HAP-1 (cell line): ENCODE measurements at regions not wholly inside any gene's neighbourhood (a gene's known extent, or its start where the extent isn't known, plus 50 kb on each side); places are given as distances from the start of the nearest gene placed in this dataset.
"Not testable (repeated sequence)": the region's sequence is repeated elsewhere in the genome, so short reads cannot be mapped to it uniquely, and the experiment has no call there.

Source experiments
- DNase-seq, 2 experiments: peaks; one replicate each; pipeline ENCODE4 v3.0.0-alpha.2; 2016 to 2020; ENCODE audit warnings: low spot score in 2 of 2
- H3K27me3 ChIP-seq: fragments of 250-450 bp; sonication (Bioruptor Pico); 2 replicates; pipeline ENCODE4 v1.5.1; 2020; ENCODE audit warnings: low read depth, mild to moderate bottlenecking, moderate library complexity
- H3K36me3 ChIP-seq: fragments of 250-450 bp; sonication (Bioruptor Pico); replicated peaks from 2 replicates; pipeline ENCODE4 v1.5.1; 2020; ENCODE audit warnings: mild to moderate bottlenecking
- H3K4me1 ChIP-seq: fragments of 250-450 bp; sonication (Bioruptor Pico); 2 replicates; pipeline ENCODE4 v1.5.1; 2020; ENCODE audit warnings: mild to moderate bottlenecking
- H3K4me3 ChIP-seq: fragments of 250-450 bp; sonication (Bioruptor Pico); 2 replicates; pipeline ENCODE4 v1.5.1; 2020; ENCODE audit warnings: mild to moderate bottlenecking, moderate library complexity
- H3K9me3 ChIP-seq: fragments of 250-450 bp; sonication (Bioruptor Pico); 2 replicates; pipeline ENCODE4 v1.5.1; 2020; ENCODE audit warnings: mild to moderate bottlenecking, moderate library complexity
- in situ Hi-C: fragments of 300-500 bp; cut with MboI; formaldehyde crosslinking; loops from 3 replicates; pipeline ENCODE4 v1.14.3; 2020; ENCODE audit warnings: low sequenced_read_pairs, inconsistent platforms, mixed read lengths

GRCh38 chr1:229863651-229864545, 203.1 kb upstream of the GALNT2 start:
- Histone ChIP-seq H3K4me3 (no peak overlapping the region), H3K4me1 (peaks cover 5% of the 10 kb centered on the region), H3K36me3 (no peaks in the 10 kb centered on the region), H3K9me3 (no peaks in the 10 kb centered on the region), H3K27me3 (no peaks in the 10 kb centered on the region)
- in situ Hi-C loops, result no loop called here
- no peak for DNase-seq

DNA sequence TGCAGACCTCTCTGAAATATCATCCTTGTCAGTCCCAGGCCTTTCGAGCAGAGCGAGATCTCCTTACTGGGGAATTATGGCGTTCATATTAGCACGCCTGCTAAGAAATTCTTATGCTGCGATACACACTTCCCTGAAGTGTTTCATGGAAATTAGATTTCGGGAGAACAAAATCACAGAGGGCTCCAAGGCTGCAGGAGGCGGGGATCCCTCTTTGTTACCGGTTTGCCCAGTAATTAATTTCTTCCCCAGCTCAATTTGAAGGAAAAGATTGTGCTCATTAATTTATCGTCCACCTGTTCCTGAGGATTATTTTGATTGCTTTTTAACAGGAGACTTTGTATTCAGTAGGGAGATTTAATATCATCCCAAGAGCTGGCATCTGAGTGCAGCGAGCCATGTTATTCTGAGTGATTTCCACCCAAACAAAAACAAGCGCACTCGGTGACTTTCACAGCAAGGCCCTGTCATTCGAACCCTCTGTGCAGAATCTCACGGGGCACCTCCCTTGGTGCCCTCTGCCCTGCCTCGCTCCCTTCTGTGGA, 202.3 kb upstream of the GALNT2 start:
- Histone ChIP-seq H3K4me3 (no peak overlapping the region), H3K9me3 (no peaks in the 10 kb centered on the region), H3K27me3 (no peaks in the 10 kb centered on the region), H3K4me1 (peaks cover 5% of the 10 kb centered on the region), H3K36me3 (no peaks in the 10 kb centered on the region)
- in situ Hi-C loops, result no loop called here
- DNase-seq, result no peak

- DNase-seq, H3K9me3 ChIP-seq, H3K27me3 ChIP-seq, H3K4me1 ChIP-seq, in situ Hi-C loops, H3K36me3 ChIP-seq, H3K4me3 ChIP-seq: not testable (repeated sequence)
Measured at GRCh38 chr1:229865321-229865720, 201.7 kb upstream of the GALNT2 start.

GRCh38 chr1:229867726-229868125, 199.3 kb upstream of the GALNT2 start:
- no peak for DNase-seq
- Histone ChIP-seq H3K4me1 (no peaks in the 10 kb centered on the region), H3K9me3 (no peaks in the 10 kb centered on the region), H3K27me3 (no peaks in the 10 kb centered on the region), H3K36me3 (no peaks in the 10 kb centered on the region), H3K4me3 (no peak overlapping the region)
- in situ Hi-C loops, result no loop called here

GRCh38 chr1:229869240-229869639, 197.8 kb upstream of the GALNT2 start:
- no peak overlapping the region for H3K4me3 ChIP-seq
- H3K27me3 ChIP-seq, result no peaks in the 10 kb centered on the region
- in situ Hi-C loops, result no loop called here
- DNase-seq, result no peak
- no peaks in the 10 kb centered on the region for H3K36me3 ChIP-seq
- no peaks in the 10 kb centered on the region for H3K4me1 ChIP-seq
- H3K9me3 ChIP-seq, result no peaks in the 10 kb centered on the region

DNA sequence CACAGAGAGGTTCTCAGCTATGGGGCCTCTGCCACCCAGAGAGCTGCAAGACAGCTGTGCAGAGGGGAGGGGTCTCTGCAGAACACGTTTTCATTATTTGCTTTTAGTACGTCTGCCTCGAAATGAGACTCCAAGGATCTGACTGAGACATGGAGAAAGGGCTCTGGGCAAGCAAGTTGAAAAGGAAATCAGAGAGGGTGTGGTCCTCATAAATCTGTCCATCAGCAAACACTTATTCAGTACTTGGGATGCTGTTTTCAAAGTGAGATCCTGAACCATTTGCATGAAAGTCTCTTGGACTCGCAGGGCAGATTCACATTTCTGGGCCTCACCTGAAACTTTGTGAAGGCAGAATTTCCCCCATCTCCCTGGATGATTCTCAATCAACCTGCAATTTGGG, 197.4 kb upstream of the GALNT2 start:
- Histone ChIP-seq H3K4me1 (no peaks in the 10 kb centered on the region), H3K4me3 (no peak overlapping the region), H3K36me3 (no peaks in the 10 kb centered on the region), H3K9me3 (no peaks in the 10 kb centered on the region), H3K27me3 (no peaks in the 10 kb centered on the region)
- in situ Hi-C loops, result no loop called here
- peak in 1 of 2 experiments; percentile 8 for DNase-seq

DNA sequence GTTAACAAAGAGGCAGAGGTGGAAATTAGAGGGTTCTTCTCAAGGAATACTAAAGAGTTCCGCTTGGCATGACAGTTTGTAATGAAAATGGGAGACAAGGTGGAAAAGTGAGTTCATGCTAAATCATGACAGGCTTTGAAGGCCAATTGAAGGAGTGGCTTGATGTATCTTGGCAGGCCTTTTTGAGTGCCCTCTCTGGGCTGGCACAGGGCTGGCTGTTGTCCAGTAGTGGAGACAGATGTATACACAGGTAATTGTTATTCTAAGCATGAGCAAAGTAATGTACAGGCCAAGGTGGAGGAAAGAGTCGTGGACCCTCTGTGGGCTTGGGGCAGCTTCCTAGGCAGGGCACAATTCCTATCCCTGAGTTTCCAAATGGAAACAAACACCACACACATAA, 196.7 kb upstream of the GALNT2 start:
- H3K9me3 ChIP-seq, result no peaks in the 10 kb centered on the region
- in situ Hi-C loops, result no loop called here
- H3K4me1 ChIP-seq, result no peaks in the 10 kb centered on the region
- DNase-seq, result no peak
- no peak overlapping the region for H3K4me3 ChIP-seq
- H3K36me3 ChIP-seq, result no peaks in the 10 kb centered on the region
- H3K27me3 ChIP-seq, result no peaks in the 10 kb centered on the region

DNA sequence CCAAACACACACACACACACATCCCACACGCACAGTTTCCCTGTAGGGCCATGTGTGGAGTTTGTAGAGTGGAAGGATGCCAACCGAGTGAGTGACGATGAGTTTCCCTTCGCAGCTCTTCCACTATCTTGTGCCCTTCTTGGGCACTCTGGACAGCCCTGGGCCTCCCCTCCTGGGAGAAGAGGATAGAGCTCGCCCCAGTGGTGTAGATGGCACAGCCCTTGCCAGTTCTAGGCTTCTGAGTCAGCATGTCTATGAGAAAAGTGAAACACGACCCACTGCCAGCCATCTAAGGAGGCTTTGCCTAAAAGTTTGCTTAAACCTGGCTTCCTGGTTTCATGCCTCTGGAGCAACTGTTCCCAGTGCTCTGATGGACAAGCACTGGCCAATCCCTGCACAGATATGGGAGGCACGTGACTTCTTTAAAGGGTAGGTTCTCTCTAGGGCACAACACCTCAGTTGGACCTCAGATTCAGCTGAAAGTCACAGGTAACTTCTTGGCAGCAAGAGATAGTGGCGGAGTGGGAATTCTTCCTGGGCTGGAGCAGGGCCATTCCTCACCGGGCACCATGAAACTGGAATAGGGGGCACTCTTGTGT, 195.9 kb upstream of the GALNT2 start:
- in situ Hi-C loops, result no loop called here
- no peaks in the 10 kb centered on the region for H3K36me3 ChIP-seq
- H3K4me3 ChIP-seq, result no peak overlapping the region
- no peaks in the 10 kb centered on the region for H3K27me3 ChIP-seq
- no peaks in the 10 kb centered on the region for H3K9me3 ChIP-seq
- DNase-seq, result no peak
- no peaks in the 10 kb centered on the region for H3K4me1 ChIP-seq

GRCh38 chr1:229874136-229874535, 192.9 kb upstream of the GALNT2 start:
- no peak overlapping the region for H3K4me3 ChIP-seq
- in situ Hi-C loops, result no loop called here
- no peak for DNase-seq
- H3K27me3 ChIP-seq, result no peaks in the 10 kb centered on the region
- H3K4me1 ChIP-seq, result no peaks in the 10 kb centered on the region
- H3K36me3 ChIP-seq, result no peaks in the 10 kb centered on the region
- H3K9me3 ChIP-seq, result no peaks in the 10 kb centered on the region

DNA sequence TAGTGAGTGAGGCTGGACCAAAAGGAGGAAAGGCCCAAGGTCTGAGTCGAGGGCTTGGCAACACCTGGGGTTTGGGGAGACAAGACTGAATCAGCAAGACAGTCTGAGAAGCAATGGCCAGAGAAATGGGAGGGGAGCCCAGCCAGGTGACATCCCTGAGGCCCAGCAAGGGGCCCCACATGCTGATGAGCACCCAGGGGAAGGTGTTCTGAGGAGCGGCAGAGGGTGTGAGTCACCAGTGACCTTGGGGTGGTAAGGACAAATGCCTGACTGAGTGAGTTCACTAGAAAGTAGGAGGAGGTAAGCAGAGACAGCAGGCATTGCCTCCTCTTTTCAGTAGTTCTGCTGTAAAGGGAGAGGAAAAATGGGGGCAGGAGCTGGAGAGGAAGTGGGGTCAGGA, 192.4 kb upstream of the GALNT2 start:
- Histone ChIP-seq H3K9me3 (no peaks in the 10 kb centered on the region), H3K4me1 (no peaks in the 10 kb centered on the region), H3K4me3 (no peak overlapping the region), H3K27me3 (no peaks in the 10 kb centered on the region), H3K36me3 (no peaks in the 10 kb centered on the region)
- no peak for DNase-seq
- in situ Hi-C loops, result no loop called here

DNA sequence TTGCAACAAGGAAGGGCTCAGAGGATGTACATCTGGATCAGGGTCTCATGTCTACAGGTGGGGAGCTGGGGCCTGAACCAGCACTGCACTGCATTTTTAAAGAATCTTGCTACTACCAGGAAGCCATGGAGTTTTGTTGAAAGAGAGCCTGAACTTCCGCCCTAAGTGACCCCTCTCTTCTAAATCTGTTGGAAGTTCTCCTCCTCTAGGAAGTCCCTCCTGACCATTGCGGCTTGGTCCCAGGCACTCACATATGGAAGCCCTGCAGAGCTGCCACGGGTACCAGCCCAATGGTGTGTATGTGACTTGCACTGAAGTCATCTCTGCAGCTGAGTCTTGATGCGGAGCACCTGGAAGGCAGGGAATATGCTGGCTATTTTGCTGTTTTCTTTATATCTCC, 192.0 kb upstream of the GALNT2 start:
- Histone ChIP-seq H3K27me3 (no peaks in the 10 kb centered on the region; the same call in 1 of the 2 replicates), H3K9me3 (no peaks in the 10 kb centered on the region), H3K36me3 (no peaks in the 10 kb centered on the region), H3K4me1 (no peaks in the 10 kb centered on the region), H3K4me3 (no peak overlapping the region)
- DNase-seq, result no peak
- in situ Hi-C loops, result no loop called here

DNA sequence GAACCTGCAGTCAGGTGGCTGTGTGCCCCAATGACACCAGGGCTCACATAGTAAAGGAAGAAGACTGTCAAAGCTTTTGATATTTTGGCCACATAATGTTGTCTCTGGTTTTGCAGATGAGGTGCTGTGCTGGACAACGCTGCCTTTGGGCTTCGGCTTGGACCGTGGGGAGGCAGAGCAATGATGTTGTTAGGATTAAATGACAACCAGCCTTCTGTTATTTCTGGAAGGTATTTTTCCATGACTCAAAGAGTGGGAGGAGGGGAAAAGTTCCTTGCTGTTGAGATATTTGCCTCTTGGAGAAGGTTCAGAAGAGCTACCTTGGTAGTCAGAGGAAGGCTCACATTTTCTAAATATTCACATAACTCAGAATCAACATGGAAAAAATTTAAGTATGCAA, 187.3 kb upstream of the GALNT2 start:
- Histone ChIP-seq H3K4me1 (no peaks in the 10 kb centered on the region), H3K27me3 (peaks cover 3% of the 10 kb centered on the region; the same call in 1 of the 2 replicates), H3K36me3 (no peaks in the 10 kb centered on the region), H3K9me3 (no peaks in the 10 kb centered on the region), H3K4me3 (no peak overlapping the region)
- in situ Hi-C loops, result no loop called here
- DNase-seq, result no peak

GRCh38 chr1:229880271-229881170, 186.5 kb upstream of the GALNT2 start:
- DNase-seq, result no peak
- in situ Hi-C loops, result no loop called here
- peaks cover 8% of the 10 kb centered on the region for H3K27me3 ChIP-seq
- H3K9me3 ChIP-seq, result no peaks in the 10 kb centered on the region
- H3K36me3 ChIP-seq, result no peaks in the 10 kb centered on the region
- no peak overlapping the region for H3K4me3 ChIP-seq
- no peaks in the 10 kb centered on the region for H3K4me1 ChIP-seq
